Esophagus squamous epithelium (tissue), 5 donors: ENCODE measurements at regions not wholly inside any gene's neighbourhood (a gene's known extent, or its start where the extent isn't known, plus 50 kb on each side); places are given as distances from the start of the nearest gene placed in this dataset.

ENCODE experiments used
- DNase-seq: peaks from one replicate; lab custom pipeline; 2025; lab: John Stamatoyannopoulos, UW
- H3K27ac ChIP-seq, 4 donors: fragments of 200-600 bp; sonication (generic); one replicate each; pipeline ENCODE4 v1.5.1; 2016 to 2019; ENCODE audit warnings: mild to moderate bottlenecking in 1 of 4
- H3K27me3 ChIP-seq, 4 donors: fragments of 200-600 bp; sonication (generic); 1 replicate in 3 of 4; 2 replicates in 1 of 4; pipeline versions ENCODE4 v1.5.1 to v1.6.0; 2017 to 2021; ENCODE audit warnings: antibody characterized with exemption in 1 of 4
- H3K36me3 ChIP-seq, 3 donors: fragments of 200-600 bp; sonication (generic); one replicate each; pipeline ENCODE4 v1.5.1; 2016 to 2019
- H3K4me1 ChIP-seq, 3 donors: fragments of 200-600 bp; sonication (generic); one replicate each; pipeline ENCODE4 v1.5.1; 2017 to 2019
- H3K4me3 ChIP-seq, 4 donors: fragments of 200-600 bp; sonication (generic); 1 replicate in 3 of 4; 2 replicates in 1 of 4; pipeline ENCODE4 v1.5.1; 2016 to 2019; ENCODE audit warnings: mild to moderate bottlenecking in 2 of 4, moderate library complexity in 1 of 4
- H3K9me3 ChIP-seq, 3 donors: fragments of 200-600 bp; sonication (generic); one replicate each; pipeline ENCODE4 v1.5.1; 2016 to 2019
- CTCF ChIP-seq, 6 experiments: fragments of 450-650 bp in 4 of 6; fragments of 200-600 bp in 2 of 6; sonication (generic) in 2 of 6; IDR thresholded peaks; one replicate each; pipeline ENCODE4 v1.5.1; 2016 to 2019; ENCODE audit warnings: antibody characterized with exemption in 6 of 6, mild to moderate bottlenecking in 4 of 6, moderate library complexity in 4 of 6
- POLR2A ChIP-seq, 4 donors: fragments of 450-650 bp; IDR thresholded peaks; one replicate each; pipeline ENCODE4 v1.6.1; 2017; ENCODE audit warnings: antibody characterized with exemption in 4 of 4, mild to moderate bottlenecking in 4 of 4, moderate library complexity in 3 of 4
- WGBS, 2 donors: methylation state at CpG; one replicate each; pipeline ENCODE4 v1.1.5; 2018; 5-methylcytosine and 5-hydroxymethylcytosine counted together
- intact Hi-C: fragments of 100-400 bp; cut with DNase I; formaldehyde crosslinking; loops from one replicate; pipeline ENCODE4 v1.15.0; 2022
- donor health status: DM: yes; HTN: yes; CAD: no.

GRCh38 chr2:226127682-226128081, 671.9 kb downstream of the IRS1 start:
- Histone ChIP-seq H3K4me3 (no peak overlapping the region), H3K9me3 (no peaks in the 10 kb centered on the region), H3K27ac (no peak overlapping the region), H3K36me3 (no peaks in the 10 kb centered on the region), H3K4me1 (peaks cover 0 to 29% (median 15%) of the 10 kb centered on the region in 3 donors), H3K27me3 (no peaks in the 10 kb centered on the region)
- WGBS, 2 donors, result 84 to 91% methylated on average over 1 of the region's 1 CpG
- TF ChIP-seq POLR2A (IDR thresholded peaks at IDR 0.05), result no peak
- TF ChIP-seq CTCF (IDR thresholded peaks at IDR 0.05), result no peak
- DNase-seq, result no peak
- intact Hi-C loops, result no loop called here

GRCh38 chr2:226126104-226126503, 673.5 kb downstream of the IRS1 start:
- Histone ChIP-seq H3K27ac (no peak overlapping the region), H3K4me1 (peaks cover 0 to 36% (median 15%) of the 10 kb centered on the region in 3 donors), H3K36me3 (no peaks in the 10 kb centered on the region), H3K27me3 (no peaks in the 10 kb centered on the region), H3K4me3 (no peak overlapping the region), H3K9me3 (no peaks in the 10 kb centered on the region)
- TF ChIP-seq POLR2A (IDR thresholded peaks at IDR 0.05) (no peak), CTCF (IDR thresholded peaks at IDR 0.05) (no peak)
- no peak for DNase-seq
- intact Hi-C loops, result no loop called here
- WGBS, 2 donors, result 88 to 90% methylated on average over 1 of the region's 1 CpG

- peaks cover 0 to 36% (median 15%) of the 10 kb centered on the region in 3 donors for H3K4me1 ChIP-seq
- H3K4me3 ChIP-seq, result no peak overlapping the region
- intact Hi-C loops, result no loop called here
- TF ChIP-seq POLR2A (IDR thresholded peaks at IDR 0.05), result no peak
- TF ChIP-seq CTCF (IDR thresholded peaks at IDR 0.05), result no peak
- H3K36me3 ChIP-seq, result no peaks in the 10 kb centered on the region
- H3K27ac ChIP-seq, result peak overlapping the region in 2 of 4 donors; percentile 31 to 63
- H3K9me3 ChIP-seq, result no peaks in the 10 kb centered on the region
- WGBS, 2 donors, result 31 to 32% methylated on average over 7 of the region's 7 CpGs
- DNase-seq, result no peak
- no peaks in the 10 kb centered on the region for H3K27me3 ChIP-seq
Observed at GRCh38 chr2:226125176-226125883, 674.3 kb downstream of the IRS1 start.

GRCh38 chr2:226124548-226125011, 675.0 kb downstream of the IRS1 start:
- H3K27me3 ChIP-seq, result no peaks in the 10 kb centered on the region
- WGBS, 2 donors, result 12 to 14% methylated on average over 2 of the region's 2 CpGs
- no peak overlapping the region for H3K4me3 ChIP-seq
- intact Hi-C loops, result no loop called here
- TF ChIP-seq CTCF (IDR thresholded peaks at IDR 0.05) (no peak), POLR2A (IDR thresholded peaks at IDR 0.05) (no peak)
- peak overlapping the region; percentile 7 to 63 (median 43) for H3K27ac ChIP-seq
- no peak for DNase-seq
- H3K9me3 ChIP-seq, result no peaks in the 10 kb centered on the region
- H3K4me1 ChIP-seq, result peaks cover 0 to 37% (median 15%) of the 10 kb centered on the region in 3 donors
- no peaks in the 10 kb centered on the region for H3K36me3 ChIP-seq

- TF ChIP-seq POLR2A (IDR thresholded peaks at IDR 0.05) (no peak), CTCF (IDR thresholded peaks at IDR 0.05) (no peak)
- no peaks in the 10 kb centered on the region for H3K9me3 ChIP-seq
- 8 to 13% methylated on average over 3 of the region's 3 CpGs for WGBS, 2 donors
- H3K4me1 ChIP-seq, result peaks cover 0 to 49% (median 23%) of the 10 kb centered on the region in 3 donors
- no peak overlapping the region for H3K4me3 ChIP-seq
- H3K27me3 ChIP-seq, result no peaks in the 10 kb centered on the region
- H3K27ac ChIP-seq, result peak overlapping the region in 3 of 4 donors; percentile 2 to 23 (median 20)
- H3K36me3 ChIP-seq, result no peaks in the 10 kb centered on the region
- no peak for DNase-seq
- intact Hi-C loops, result no loop called here
Observed at GRCh38 chr2:226123300-226123699, 676.3 kb downstream of the IRS1 start.
